ENCODE measurements at regions not wholly inside any gene's neighbourhood (a gene's known extent, or its start where the extent isn't known, plus 50 kb on each side); places are given as distances from the start of the nearest gene placed in this dataset.
"Not testable (repeated sequence)": the region's sequence is repeated elsewhere in the genome, so short reads cannot be mapped to it uniquely, and the experiment has no call there.

DNA sequence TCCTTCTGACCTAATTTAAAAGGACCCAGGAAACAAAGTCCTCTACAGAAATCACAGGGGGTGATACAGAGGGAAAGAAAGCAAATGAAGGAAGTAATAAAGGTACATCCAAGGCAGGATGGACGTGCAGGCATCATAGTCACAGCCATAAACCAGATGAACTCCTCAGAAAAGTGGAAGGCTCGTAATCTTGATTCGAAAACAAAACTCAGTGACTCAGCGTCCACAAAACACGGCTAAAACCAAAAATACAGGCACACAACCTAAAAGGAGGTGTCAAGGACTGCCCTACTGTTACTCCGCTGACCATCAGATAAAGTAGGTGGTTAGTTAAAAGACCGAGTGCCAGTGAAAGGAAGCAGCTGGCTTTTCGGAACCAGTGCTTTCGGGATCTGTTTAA lies 81.5 kb downstream of the TRIM69 start:
- not testable (repeated sequence) for DNase-seq (ENCODE audit: low read depth)

DNA sequence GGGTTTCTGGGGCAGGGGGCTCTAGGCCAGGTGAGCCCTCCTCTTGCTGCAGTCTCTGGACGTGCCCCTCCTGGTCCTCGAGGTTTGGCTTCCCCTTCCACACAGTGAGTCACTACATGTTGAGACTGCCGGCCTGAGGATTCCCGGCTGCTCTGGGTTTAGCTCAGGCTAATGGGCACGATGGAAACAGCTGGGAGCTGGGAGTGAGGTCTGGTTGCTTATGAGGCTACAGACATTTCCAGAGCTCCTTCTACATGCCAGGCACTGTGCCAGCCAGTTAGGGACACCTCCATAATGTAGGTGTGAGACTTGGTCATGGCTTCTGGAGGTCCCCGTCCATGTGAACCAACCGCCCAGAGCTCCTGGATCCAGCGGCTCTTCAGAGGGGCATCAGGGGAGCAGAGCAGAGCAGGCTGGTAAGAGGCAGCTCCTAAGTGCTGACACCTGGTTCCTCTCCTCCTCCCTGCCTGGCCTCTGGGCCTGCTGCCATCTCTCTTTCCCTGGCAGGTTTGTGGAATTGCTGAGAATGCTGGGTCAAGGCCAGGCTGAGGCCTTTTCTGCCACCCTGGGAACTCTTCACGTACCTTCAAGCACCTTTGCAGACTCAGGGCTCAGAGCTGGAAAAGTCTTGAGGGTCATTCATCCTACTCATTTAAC lies 83.1 kb downstream of the TRIM69 start:
- not testable (repeated sequence) for DNase-seq (ENCODE audit: low read depth)

DNA sequence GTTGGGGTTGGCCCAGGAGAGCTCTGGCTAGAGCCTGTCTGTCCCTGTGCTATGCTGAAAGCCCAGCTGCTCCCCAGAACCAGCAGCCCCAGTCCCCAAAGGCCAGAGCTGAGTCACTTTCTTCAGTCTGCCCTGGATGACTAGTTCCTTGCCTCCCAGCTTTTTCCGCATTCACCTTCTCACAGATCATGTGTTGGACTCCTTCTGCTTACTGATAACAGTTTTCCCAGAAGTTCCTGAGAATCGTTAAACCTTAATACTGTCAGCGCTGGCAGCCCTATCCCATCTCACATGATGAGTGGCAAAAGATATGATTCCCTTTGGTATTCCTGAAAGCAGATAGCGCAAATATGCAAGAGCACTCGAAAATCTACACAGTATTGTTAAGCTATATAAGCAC lies 84.2 kb downstream of the TRIM69 start:
- not testable (repeated sequence) for DNase-seq (ENCODE audit: low read depth)

DNA sequence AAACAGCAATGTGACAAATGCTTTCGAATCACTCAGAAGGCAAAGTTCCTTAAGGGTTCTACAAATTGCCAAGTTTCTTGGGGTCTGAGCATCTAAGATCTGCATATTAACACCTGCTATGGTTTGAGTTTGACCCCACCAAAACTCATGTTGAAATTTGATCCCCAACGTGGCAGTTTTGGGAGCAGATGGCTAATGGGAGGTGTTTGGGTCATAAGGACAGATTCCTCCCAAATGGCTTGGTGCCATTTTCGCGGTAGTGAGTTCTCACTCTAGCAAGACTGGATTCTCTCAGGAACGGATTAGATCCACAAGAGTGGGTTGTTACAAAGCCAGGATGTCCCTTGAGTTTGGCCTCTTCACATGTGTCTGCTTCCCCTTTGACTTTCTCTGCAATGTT lies 84.6 kb downstream of the TRIM69 start:
- DNase-seq (ENCODE audit: low read depth): not testable (repeated sequence)

DNA sequence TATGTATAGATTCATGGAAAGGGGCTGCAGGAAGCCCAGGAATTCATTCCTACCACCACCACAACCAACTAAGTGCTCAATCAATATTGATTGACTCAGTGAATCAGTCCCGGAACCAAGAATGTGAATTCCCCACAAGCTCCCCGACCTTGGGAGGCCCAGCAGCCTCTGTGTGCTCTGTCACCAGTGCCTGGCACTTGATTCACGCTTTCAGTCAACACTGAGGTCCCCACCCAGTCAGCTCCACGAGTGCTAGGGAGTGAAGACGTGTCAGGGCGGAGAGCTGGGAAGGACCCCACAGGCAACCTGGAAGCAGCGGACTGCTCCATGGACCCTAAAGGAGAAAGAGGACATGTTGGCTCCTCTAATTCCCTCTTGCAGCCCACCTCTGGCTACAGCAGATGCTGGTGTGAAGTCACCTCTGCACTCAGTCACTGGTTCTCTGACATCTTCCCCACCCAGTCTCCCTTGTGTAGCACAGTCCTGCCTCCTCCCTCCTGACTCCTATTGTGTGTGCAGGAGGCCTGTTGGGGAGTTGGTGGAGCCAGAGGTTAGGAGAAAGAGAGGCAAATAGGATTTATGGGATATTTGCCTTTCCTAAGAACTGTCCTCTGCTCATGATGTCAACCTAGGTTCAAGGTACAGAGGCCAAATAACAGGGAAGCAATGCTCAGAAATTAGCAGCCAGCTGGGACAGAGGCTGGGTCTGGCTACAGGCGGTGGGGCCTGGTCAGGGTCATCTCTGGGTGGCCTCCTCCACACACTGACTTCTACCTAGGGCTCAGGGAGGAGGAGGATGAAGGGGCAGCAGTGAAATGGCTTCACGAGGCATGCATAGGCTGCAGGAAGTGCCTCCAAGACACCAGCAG lies 88.2 kb downstream of the TRIM69 start:
- DNase-seq (ENCODE audit: low read depth): not testable (repeated sequence)

DNA sequence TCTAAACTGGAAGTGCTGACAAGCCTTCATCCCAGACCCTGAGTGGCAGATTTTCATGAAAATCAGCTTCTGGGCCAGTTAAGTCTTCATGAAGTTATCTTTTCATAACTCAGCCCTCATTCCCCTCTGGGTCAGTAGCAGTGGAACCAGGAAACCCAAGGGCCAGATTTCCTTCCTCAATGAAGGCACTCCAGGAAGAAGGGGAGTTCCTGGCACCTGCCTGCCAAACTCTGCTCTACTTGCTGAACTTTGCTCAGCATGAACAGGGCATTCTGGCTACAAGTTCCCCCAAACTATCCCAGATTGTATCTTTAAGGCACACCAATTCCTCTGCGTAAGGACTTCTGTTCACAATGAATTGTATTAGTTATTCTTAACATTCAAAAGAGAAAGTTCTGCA lies 90.3 kb downstream of the TRIM69 start:
- DNase-seq (ENCODE audit: low read depth): not testable (repeated sequence)

DNA sequence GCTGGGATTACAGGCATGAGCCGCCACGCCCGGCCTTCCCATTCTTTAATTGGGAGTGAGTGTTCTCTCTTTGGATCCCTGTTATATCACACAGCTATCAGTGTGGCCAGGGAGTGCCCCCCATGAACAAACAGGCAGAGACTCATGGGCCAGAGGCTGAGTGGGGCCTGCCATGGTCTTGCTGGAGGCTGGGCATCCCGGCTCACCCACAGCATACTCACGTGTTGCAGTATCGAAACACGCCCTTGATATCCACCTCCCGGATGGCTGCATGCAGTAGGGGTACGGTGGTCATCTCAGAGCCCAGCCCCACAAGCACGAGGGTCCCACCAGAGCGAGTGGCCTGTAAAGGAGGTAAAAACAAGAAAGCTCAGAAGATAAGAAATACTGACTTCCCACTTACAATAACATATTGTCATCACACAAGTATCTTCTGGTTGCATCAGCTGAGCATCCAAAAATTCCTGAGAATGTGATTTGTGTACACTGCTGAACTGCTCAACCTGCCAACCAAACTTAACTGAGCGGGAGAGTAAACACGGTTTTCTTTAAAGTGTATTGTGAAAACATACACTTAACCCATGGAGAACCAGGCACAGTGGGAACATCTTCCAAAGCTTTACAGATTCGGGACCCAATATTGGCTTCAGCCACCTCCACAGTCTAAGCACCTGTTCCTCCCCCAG lies 92.0 kb downstream of the TRIM69 start:
- DNase-seq (ENCODE audit: low read depth): not testable (repeated sequence)

DNA sequence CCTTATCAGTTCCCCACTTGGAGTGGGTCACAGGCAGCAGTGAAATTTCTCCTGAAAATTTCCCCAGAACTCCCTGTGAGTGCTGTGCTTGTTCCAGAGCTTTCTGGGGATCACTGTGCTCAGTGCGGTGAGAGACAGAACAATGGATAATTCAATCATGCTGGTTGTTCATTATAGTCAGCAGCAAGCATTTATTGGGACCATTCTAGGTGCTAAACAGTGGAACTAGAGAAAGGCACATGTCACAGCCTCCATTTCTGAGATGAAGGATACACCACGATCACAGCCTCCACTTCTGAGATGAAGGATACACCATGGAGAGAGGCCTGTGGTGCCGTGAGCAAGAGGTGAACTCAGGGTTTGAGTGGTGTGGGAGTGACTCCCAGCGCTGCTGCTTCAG lies 92.8 kb downstream of the TRIM69 start:
- not testable (repeated sequence) for DNase-seq (ENCODE audit: low read depth)

DNA sequence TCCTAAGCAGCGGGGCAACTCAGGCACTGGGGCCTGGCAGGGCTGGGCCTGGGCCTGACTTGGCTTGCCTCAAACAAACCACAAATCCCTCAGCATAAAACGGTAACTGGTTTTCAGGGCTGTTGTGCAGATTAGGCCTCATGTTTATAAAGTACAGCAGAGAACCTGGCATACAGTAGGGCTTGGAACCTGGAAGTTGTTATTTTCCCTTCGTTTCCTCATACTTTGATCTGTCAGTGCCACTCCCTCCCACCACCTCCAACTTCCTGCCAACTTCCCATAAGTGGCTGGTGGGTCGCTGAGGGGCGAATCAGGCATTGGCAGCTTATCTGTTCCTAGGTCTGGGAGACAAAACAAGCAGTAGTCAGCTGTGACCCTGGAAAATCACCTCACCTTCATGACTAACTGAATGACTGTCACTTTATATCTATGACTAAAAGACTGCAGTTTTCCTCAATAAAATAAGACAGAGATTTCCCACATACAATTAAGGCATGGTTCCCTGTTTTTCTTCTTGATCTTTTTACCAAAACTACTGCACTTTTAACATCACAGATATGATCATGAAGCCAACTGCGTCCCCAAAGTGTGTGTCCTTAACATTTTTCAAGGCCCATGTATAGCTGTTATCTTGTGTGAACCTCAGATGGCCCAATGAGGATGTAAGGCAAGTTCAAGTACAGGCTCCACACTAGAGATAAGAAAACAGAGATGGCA lies 94.5 kb downstream of the TRIM69 start:
- not testable (repeated sequence) for DNase-seq (ENCODE audit: low read depth)

DNA sequence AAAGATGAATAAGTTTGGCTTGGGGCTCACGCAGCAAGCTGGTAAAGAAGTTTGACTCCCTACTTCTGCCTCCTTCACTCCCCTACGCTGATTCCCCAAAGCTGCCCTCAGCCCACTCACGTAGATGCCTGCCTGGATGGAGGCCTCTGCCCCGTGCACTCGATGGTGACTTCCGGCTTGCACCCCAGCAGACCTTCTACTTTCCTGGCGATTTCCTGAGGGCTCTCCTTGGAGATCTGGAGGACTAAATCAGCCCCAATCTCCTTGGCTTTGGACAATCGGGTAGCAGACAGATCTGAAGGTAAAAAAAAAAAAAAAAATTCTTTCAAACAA lies 95.0 kb downstream of the TRIM69 start:
- DNase-seq (ENCODE audit: low read depth): not testable (repeated sequence)

DNA sequence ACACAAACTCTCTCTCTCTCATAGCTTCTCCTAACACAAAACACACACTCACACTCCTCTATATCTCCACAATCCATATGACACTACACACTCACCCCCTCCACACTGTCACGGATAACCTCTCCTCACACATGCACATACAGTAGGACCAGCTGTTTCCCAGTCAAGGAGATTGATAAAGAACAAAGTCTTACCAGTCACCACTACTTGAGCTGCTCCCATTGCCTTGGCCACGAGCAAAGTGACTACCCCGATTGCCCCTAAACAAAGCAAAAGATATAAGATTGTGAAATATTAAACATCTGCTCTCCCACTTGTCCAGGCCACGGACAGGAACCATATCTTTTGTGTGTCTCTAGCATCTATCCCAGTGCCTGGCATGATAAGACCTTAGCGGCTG lies 95.8 kb downstream of the TRIM69 start:
- not testable (repeated sequence) for DNase-seq (ENCODE audit: low read depth)

DNA sequence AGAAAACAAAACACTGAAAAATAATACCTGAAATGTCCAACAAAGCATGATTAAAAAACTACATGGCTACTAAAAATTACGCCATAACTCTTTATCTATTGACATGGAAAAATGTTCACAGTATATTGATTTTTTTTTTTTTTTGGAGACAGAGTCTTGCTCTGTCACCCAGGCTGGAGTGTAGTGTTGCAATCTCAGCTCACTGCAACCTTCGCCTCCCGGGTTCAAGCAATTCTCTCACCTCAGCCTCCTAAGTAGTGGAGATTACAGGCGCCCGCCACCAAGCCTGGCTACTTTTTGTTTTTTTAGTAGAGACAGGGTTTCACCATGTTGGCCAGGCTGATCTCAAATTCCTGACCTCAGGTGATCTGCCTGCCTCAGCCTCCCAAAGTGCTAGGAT lies 96.8 kb downstream of the TRIM69 start:
- DNase-seq (ENCODE audit: low read depth): not testable (repeated sequence)

DNA sequence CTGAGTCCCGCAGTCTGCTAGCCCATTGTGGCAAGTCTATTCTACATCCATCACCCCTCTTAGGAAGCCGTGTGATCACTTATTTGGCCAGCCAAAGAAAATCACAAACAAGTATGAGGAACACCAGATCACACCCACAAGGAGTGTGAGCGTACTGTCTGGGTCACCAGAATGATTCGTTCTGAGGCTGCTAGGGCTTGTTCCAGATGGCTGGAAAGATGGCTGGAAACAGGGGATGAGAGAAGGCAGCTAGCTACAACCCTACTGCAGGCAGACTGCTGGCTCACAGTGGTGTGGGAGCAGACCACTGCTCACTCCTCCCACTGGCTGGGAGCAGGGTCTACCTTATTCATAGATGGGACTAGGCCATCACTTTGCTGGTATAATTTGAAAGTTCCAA lies 97.4 kb downstream of the TRIM69 start:
- DNase-seq (ENCODE audit: low read depth): not testable (repeated sequence)

DNA sequence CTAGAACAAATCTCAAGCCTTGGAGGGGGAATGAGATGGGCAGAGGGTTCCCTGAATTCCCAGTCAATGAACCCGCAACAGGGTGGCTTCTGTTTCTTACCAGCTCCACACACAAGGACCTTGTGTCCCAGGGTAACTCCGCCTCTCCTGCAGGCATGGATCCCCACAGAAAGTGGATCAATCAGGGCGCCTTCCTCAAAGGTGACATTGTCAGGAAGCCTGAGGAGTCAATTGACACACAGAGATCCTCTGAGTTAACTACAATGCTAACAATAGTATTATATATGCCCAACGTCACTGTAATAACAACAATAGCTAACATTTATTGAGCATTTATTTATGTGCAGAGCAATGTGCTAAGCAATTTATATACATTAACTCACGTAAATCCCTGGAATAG lies 98.8 kb downstream of the TRIM69 start:
- DNase-seq (ENCODE audit: low read depth): not testable (repeated sequence)

DNA sequence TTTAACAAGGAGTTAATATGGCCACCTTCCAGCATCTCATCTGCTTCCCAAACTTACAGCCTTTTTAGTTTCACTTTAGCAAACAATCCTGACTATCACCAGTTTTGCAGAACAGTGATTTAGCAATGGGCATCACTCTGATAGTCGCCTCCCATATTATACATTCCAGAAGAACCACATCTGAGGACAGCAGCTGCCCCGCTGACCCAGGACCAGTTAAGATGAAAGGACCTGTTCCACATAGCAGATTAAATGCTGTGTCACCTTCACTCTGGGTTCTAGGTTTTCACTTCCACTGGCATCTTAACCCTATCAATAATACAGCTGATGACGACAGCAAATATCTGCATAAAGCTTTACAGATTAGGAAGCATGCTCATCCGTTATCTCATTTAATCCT lies 99.8 kb downstream of the TRIM69 start:
- no peak for DNase-seq (ENCODE audit: low read depth)

DNA sequence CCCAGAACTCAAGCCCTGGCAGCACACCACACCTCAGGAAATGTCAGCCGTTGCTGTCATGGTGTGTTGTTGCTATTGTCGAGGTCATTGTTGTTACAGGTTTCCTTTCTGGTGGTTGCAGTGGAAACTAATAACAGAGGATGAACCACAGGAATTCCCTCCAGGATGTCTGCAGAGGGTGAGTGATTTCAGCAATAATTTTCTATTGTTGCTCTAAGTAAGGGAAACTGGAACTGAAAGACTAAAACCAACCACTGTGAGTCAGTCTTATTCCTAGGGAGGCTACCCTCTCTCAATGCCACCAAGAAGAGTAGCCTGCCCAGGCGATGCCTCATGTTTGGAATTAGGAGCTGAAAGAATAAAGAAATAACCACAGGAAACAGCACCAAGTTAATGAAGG lies 102.6 kb downstream of the TRIM69 start:
- DNase-seq (ENCODE audit: low read depth): not testable (repeated sequence)

DNA sequence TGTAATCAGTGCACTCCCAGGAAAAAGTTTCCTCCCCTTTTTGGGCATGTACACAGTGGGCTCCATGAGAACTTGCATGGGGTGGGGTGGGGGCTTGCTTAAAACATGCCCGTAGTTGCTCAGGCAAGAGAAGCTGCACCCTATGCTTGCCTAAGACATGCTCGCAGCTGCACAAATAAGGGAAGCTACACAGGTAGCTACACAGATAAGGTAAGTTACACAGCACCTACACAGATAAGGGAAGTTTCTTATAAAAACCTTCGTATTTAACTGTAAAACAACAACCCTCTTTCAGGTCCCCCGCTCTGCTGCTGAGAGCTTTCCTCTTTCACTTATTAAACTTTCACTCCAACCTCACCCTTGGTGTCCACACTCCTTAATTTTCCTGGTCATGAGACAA lies 105.4 kb downstream of the TRIM69 start:
- DNase-seq (ENCODE audit: low read depth): not testable (repeated sequence)

DNA sequence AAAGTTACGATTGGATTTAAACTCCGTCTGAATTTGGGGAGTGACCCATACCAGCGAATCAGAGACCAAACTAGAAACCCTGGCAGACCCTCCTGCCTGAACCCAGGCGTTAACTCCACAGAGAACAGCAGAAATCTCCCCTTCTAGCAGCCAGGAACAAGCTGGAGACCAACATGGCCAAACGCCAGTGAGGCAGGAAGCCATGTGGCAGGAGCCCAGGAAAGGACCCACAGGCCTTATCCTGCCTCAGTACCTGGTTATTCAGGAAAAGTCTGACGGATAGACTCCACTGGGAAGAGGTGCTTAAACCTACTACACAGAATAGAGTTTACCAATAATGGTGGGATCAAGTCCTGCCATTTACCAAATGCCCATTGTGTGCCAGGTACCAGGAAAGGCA lies 106.6 kb downstream of the TRIM69 start:
- not testable (repeated sequence) for DNase-seq (ENCODE audit: low read depth)

DNA sequence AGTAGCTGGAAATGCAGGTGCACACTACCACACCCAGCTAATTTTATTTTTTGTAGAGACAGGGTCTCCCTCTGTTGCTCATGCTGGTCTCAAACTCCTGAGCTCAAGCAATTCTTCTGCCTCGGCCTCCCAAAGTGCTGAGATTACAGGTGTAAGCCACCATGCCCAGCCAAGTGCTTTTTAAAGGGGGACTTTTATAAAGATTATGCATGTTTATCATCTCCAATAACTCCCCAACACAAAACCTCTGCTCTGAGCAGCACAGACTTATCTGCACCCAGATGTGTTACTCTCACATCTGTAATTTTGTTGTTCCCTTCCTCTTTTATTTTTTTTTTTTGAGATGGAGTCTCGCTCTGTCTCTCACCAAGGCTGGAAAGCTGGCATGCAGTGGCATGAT lies 108.6 kb downstream of the TRIM69 start:
- DNase-seq (ENCODE audit: low read depth): not testable (repeated sequence)

DNA sequence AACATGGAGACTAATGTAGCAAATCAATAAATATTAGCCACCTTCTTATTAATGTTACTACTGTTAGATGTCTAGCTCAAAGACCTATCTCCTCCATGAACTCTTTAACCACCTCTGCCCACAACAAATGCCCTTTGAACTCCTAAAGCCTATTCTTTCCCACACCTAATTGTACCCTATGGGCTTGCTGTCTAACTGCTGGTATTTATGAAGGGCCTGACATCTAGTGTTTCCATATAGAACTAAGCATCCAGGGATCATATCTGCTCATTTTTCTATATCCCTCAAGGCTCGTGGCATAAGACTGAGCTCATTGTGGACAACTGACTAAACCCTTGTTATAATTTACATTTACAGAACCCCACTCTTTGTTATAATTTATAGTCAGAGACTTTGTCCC lies 109.8 kb downstream of the TRIM69 start:
- not testable (repeated sequence) for DNase-seq (ENCODE audit: low read depth)

DNA sequence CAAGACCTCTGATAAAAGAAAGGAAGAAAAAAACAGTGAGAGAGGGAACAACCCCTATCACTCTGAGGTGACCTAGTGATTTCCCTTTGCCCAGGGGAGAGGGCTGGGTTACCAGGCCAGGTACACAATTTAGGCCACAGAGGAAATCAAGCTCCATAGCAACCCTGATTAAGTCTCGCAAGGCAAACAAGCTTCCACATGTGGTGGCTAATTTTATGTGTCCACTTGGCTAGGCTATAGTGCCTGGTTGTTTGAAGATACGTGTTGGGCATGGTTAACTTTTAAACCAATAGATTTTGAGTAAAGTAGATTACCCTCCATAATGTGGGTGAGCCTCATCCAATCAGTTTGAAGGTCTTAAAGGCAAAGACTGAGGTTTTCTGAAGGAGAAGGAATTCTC lies 108.9 kb upstream of the TERB2 start:
- not testable (repeated sequence) for DNase-seq (ENCODE audit: low read depth)

DNA sequence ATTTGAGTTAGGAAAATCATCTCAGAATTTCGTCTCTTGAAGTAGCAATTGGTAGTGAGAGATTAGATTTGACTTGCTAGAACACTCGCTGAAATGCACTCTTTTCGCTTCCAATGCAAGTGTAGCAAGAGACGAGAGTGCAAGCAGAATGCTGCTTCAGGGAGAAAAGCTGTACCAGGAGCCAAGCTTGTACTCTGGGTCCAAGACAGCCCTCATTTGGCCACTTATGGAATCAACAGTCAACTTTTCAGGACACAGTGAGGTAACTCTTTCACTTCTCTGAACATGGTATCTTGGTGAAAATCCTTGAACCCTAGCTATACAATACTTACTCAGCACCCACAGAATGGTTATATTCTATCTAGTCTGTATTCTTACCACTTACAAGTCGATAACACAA lies 107.6 kb upstream of the TERB2 start:
- DNase-seq (ENCODE audit: low read depth): not testable (repeated sequence)

Measured in stimulated activated CD4-positive, alpha-beta T cell treated with anti-CD3 and anti-CD28 coated beads, Interleukin-2, amount 100 ng/mL, for 4 hours (primary cell).